K562 (cell line): ENCODE measurements at regions not wholly inside any gene's neighbourhood (a gene's known extent, or its start where the extent isn't known, plus 50 kb on each side); places are given as distances from the start of the nearest gene placed in this dataset.

Source experiments
- ATF1 ChIP-seq, 2 experiments: fragments of 450-650 bp in 1 of 2; IDR thresholded peaks; 2 replicates each; pipeline ENCODE4 v1.6.1; 2016; ENCODE audit warnings: missing compliant biosample characterization in 1 of 2, missing genetic modification characterization in 1 of 2
- ATF7 ChIP-seq: fragments of 450-650 bp; IDR thresholded peaks from 2 replicates; pipeline ENCODE4 v1.7.1; 2014; ENCODE audit warnings: mild to moderate bottlenecking, moderate library complexity
- CSDE1 ChIP-seq, 2 experiments: fragments of 450-650 bp; IDR thresholded peaks; 2 replicates each; pipeline ENCODE4 v1.6.1; 2016; ENCODE audit warnings: mild to moderate bottlenecking in 1 of 2
- FOXO4 ChIP-seq: fragments of 450-650 bp; formaldehyde crosslinking; IDR thresholded peaks from 2 replicates; pipeline ENCODE4 v1.4.0; 2020; ENCODE audit warnings: mild to moderate bottlenecking, moderate library complexity
- POLR2AphosphoS5 ChIP-seq: IDR thresholded peaks from 2 replicates; pipeline ENCODE4 v1.6.1; 2011; ENCODE audit warnings: mild to moderate bottlenecking, low read depth, low read length, moderate library complexity; ENCODE audit not compliant: control insufficient read depth, insufficient read depth
- YY1 ChIP-seq, 3 experiments: IDR thresholded peaks; 2 replicates each; pipeline ENCODE4 v1.6.1; 2011; ENCODE audit warnings: low read length in 2 of 3, mild to moderate bottlenecking in 2 of 3, moderate library complexity in 2 of 3, borderline replicate concordance in 1 of 3, control low read depth in 1 of 3, low read depth in 1 of 3; ENCODE audit not compliant: insufficient read depth in 3 of 3, insufficient replicate concordance in 2 of 3, control insufficient read depth in 1 of 3, insufficient read length in 1 of 3; ENCODE audit errors: extremely low read depth in 1 of 3
- ZNF766 ChIP-seq: fragments of 200-800 bp; sonication (Bioruptor generic); conservative IDR thresholded peaks from 2 replicates; pipeline ENCODE4 v1.6.1; 2016; ENCODE audit warnings: missing genetic modification characterization, missing compliant biosample characterization
- TF ChIP-seq, protein P1 (sequence below): fragments of 450-650 bp; IDR thresholded peaks from 2 replicates; pipeline ENCODE4 v1.6.1; 2016; ENCODE audit warnings: low read depth
- TF ChIP-seq, protein P2 (sequence below): fragments of 250-450 bp; sonication (Bioruptor Pico); IDR thresholded peaks from 2 replicates; pipeline ENCODE4 v1.4.0; 2020; ENCODE audit warnings: borderline replicate concordance
- TF ChIP-seq, protein P3 (sequence below): fragments of 250-450 bp; sonication (Bioruptor Pico); IDR thresholded peaks from 2 replicates; pipeline ENCODE4 v1.4.0; 2020; ENCODE audit warnings: mild to moderate bottlenecking, moderate library complexity

- TF ChIP-seq, protein P1, sequence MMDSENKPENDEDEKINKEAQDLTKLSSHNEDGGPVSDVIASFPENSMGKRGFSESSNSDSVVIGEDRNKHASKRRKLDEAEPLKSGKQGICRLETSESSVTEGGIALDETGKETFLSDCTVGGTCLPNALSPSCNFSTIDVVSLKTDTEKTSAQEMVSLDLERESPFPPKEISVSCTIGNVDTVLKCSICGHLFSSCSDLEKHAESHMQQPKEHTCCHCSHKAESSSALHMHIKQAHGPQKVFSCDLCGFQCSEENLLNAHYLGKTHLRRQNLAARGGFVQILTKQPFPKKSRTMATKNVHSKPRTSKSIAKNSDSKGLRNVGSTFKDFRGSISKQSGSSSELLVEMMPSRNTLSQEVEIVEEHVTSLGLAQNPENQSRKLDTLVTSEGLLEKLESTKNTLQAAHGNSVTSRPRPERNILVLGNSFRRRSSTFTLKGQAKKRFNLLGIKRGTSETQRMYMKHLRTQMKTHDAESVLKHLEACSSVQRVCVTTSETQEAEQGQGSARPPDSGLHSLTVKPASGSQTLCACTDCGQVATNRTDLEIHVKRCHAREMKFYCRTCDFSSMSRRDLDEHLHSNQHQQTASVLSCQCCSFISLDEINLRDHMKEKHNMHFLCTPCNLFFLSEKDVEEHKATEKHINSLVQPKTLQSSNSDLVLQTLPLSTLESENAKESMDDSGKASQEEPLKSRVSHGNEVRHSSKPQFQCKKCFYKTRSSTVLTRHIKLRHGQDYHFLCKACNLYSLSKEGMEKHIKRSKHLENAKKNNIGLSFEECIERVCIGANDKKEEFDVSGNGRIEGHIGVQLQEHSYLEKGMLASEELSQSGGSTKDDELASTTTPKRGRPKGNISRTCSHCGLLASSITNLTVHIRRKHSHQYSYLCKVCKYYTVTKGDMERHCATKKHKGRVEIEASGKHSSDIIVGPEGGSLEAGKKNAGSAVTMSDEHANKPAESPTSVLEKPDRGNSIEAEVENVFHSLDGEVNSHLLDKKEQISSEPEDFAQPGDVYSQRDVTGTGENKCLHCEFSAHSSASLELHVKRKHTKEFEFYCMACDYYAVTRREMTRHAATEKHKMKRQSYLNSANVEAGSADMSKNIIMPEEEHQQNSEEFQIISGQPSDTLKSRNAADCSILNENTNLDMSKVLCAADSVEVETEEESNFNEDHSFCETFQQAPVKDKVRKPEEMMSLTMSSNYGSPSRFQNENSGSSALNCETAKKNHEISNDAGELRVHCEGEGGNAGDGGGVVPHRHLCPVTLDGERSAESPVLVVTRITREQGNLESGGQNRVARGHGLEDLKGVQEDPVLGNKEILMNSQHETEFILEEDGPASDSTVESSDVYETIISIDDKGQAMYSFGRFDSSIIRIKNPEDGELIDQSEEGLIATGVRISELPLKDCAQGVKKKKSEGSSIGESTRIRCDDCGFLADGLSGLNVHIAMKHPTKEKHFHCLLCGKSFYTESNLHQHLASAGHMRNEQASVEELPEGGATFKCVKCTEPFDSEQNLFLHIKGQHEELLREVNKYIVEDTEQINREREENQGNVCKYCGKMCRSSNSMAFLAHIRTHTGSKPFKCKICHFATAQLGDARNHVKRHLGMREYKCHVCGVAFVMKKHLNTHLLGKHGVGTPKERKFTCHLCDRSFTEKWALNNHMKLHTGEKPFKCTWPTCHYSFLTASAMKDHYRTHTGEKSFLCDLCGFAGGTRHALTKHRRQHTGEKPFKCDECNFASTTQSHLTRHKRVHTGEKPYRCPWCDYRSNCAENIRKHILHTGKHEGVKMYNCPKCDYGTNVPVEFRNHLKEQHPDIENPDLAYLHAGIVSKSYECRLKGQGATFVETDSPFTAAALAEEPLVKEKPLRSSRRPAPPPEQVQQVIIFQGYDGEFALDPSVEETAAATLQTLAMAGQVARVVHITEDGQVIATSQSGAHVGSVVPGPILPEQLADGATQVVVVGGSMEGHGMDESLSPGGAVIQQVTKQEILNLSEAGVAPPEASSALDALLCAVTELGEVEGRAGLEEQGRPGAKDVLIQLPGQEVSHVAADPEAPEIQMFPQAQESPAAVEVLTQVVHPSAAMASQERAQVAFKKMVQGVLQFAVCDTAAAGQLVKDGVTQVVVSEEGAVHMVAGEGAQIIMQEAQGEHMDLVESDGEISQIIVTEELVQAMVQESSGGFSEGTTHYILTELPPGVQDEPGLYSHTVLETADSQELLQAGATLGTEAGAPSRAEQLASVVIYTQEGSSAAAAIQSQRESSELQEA = no peak
- TF ChIP-seq ZNF766 (CRISPR knock-in tag) = 0 out of 2 replicates have a peak, but pooled peaks have one; percentile 36
- TF ChIP-seq POLR2AphosphoS5 = no peak
- TF ChIP-seq, protein P2, sequence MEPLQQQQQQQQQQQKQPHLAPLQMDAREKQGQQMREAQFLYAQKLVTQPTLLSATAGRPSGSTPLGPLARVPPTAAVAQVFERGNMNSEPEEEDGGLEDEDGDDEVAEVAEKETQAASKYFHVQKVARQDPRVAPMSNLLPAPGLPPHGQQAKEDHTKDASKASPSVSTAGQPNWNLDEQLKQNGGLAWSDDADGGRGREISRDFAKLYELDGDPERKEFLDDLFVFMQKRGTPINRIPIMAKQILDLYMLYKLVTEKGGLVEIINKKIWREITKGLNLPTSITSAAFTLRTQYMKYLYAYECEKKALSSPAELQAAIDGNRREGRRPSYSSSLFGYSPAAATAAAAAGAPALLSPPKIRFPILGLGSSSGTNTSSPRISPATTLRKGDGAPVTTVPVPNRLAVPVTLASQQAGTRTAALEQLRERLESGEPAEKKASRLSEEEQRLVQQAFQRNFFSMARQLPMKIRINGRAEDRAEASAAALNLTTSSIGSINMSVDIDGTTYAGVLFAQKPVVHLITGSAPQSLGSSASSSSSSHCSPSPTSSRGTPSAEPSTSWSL (CRISPR knock-in tag) = no peak
- TF ChIP-seq ATF1 (CRISPR knock-in tag; IDR thresholded peaks at IDR 0.05) = no peak
- TF ChIP-seq ATF1 (tag; IDR thresholded peaks at IDR 0.05) = peak; percentile 44; the same call in 1 of the 2 replicates
- TF ChIP-seq CSDE1 (IDR thresholded peaks at IDR 0.05) = no peak
- TF ChIP-seq FOXO4 = no peak
- TF ChIP-seq, protein P3, sequence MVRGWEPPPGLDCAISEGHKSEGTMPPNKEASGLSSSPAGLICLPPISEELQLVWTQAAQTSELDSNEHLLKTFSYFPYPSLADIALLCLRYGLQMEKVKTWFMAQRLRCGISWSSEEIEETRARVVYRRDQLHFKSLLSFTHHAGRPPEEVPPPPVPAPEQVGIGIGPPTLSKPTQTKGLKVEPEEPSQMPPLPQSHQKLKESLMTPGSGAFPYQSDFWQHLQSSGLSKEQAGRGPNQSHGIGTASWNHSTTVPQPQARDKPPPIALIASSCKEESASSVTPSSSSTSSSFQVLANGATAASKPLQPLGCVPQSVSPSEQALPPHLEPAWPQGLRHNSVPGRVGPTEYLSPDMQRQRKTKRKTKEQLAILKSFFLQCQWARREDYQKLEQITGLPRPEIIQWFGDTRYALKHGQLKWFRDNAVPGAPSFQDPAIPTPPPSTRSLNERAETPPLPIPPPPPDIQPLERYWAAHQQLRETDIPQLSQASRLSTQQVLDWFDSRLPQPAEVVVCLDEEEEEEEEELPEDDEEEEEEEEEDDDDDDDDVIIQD (CRISPR knock-in tag) = no peak
- peak; percentile 46 for TF ChIP-seq ATF7
- TF ChIP-seq YY1 (IDR thresholded peaks at IDR 0.05; ENCODE audit: borderline replicate concordance in 1 of 3, control insufficient read depth in 1 of 3, extremely low read depth in 1 of 3, insufficient read depth in 3 of 3, insufficient read length in 1 of 3, insufficient replicate concordance in 2 of 3, low read depth in 1 of 3, low read length in 2 of 3) = no peak
These were observed 151.1 kb downstream of the CXCL12 start (continued) for GRCh38 chr10:44233561-44234482.
